GM21390 (cell line): ENCODE measurements at regions not wholly inside any gene's neighbourhood (a gene's known extent, or its start where the extent isn't known, plus 50 kb on each side); places are given as distances from the start of the nearest gene placed in this dataset.

ENCODE experiments used
- ATAC-seq: cut with Tn5 transposase; IDR thresholded peaks from one replicate; pipeline ENCODE4 v1.9.1; 2021; ENCODE audit not compliant: unreplicated experiment

DNA sequence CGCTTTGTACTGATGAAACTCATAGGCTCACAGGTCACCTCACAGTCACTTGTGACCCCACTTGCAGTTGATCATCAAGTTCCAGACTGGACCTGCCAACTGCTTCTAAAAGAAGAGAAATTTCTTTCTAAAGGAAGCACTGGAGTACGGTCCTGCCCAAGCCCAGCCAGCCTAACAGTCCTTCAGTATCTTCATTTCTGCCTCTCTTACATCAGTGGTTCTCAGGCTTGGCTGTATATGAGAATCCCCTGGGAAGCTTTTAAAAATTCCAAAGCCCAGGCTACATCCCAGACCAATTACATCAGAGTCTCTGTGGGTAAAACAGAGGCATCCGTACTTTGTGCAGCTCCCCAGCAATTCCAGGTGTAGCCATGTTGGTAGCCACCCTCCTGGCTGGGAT lies 282.1 kb downstream of the NFIB start:
- no peak for ATAC-seq

DNA sequence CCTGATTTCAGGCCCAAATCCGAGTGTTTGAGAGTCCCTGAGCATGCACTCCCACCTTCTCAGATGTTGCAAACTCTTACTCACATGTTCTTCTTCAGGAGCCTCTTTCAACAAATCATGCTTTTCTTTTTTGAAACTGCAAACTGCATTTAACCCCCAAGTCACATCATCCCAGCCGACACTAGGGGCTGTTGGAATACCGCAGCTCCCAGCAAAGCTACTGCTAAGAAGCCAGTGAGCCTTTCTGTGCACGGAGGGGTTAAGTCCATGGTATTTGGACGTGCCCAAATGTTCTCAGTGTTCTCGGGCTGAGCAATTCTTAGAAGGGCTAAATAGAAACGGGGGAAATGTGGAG lies 282.9 kb downstream of the NFIB start:
- ATAC-seq: no peak

DNA sequence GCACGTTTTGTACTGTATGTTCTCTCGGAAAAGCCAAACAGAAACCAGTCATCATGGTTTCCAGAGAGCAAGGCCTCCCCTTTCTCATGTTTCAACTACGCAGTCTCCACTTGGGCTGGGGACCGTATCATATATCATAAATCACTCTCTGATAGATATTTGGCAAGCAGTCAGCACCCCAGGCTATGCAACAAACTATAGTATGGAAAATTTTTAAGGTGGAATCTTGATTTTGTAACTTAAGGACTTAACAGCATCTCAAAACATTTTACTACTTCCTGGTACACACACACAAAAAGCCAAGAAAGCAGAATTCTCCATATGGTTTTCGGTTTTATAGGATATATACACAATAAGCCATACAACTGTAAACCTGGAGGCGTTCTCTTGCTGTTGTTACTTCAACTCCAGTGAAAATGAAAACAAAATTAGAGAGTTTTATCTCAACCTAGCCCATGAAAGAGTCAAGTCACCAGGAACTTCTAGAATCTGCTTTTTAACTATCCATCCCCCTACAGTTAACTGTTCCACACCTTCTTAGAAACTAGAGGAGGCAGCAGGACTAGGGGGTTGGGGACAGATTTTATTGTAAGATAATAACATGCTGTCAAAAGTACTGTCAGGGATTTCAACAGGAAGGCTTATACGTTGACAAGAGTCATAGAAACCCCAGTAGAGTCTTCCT lies 283.4 kb downstream of the NFIB start:
- no peak for ATAC-seq

DNA sequence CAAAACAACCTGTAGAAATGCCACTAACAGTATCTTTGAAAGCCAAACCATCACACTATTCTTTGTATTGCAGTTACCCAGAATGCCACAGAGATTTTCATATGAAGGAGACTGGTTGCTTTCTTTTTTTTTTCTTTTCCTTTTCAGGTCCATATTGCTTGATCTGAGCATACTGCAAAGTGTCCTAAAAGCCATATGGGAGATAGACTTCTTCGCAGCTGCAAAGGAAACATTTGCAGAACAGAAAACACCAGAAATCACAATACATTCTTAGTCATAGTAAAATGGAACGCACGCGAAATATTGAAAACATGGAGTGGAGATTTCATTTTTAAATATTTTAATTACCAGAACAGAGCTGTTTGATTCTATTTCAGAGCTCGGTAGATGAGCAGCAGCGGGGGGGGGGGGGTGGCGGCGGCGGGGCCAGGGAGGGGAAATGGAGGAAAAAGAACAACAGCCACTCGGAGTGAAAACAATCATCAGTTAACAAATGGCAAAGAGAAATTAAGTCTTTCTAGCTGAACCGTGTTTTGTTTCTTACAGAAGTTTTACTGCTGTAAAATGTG lies 284.1 kb downstream of the NFIB start:
- no peak for ATAC-seq

GRCh38 chr9:14027116-14027800 lies 286.7 kb downstream of the NFIB start:
- ATAC-seq: no peak

DNA sequence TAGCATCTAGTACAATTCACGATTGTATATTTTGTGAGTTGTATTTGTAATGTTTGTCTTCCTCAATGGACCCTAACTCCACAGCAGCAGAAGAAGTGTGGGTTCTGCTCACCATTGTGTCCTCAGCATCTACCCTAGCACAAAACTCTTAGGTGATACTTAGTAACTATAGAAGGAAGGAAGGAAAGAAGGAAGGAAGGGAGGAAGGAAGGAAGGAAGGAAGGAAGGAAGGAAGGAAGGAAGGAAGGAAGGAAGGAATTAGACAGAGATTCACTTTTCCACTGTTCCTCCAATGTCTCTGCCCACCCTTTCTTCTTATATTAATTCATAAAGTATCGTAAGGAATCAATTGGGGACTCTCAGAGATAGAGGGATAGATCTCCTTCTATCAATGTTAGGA lies 288.2 kb downstream of the NFIB start:
- ATAC-seq: no peak

DNA sequence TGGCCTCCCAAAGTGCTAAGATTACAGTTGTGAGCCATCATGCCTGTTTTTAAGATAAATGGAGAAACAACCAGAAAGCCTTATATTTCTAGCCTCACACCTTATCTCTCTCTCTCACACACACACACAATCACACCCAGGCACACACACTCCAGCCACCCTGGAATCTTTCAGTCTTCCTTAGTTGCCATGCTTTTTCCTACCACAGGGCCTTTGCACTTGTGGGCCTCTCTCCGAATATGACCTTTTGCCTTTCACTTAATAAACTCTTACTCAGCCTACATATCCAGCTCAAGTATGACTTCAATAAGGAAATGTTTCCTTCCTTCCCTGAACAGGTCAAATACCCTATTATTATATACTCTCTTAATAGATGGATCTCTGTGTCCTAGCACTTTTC lies 290.7 kb downstream of the NFIB start:
- ATAC-seq: no peak

GRCh38 chr9:14021871-14022525 lies 291.9 kb downstream of the NFIB start:
- ATAC-seq: no peak

- no peak for ATAC-seq
Observed at GRCh38 chr9:14018081-14018480, 295.9 kb downstream of the NFIB start.

GRCh38 chr9:14014744-14015143 lies 299.2 kb downstream of the NFIB start:
- ATAC-seq: no peak

GRCh38 chr9:14014218-14014617 lies 299.7 kb downstream of the NFIB start:
- no peak for ATAC-seq

DNA sequence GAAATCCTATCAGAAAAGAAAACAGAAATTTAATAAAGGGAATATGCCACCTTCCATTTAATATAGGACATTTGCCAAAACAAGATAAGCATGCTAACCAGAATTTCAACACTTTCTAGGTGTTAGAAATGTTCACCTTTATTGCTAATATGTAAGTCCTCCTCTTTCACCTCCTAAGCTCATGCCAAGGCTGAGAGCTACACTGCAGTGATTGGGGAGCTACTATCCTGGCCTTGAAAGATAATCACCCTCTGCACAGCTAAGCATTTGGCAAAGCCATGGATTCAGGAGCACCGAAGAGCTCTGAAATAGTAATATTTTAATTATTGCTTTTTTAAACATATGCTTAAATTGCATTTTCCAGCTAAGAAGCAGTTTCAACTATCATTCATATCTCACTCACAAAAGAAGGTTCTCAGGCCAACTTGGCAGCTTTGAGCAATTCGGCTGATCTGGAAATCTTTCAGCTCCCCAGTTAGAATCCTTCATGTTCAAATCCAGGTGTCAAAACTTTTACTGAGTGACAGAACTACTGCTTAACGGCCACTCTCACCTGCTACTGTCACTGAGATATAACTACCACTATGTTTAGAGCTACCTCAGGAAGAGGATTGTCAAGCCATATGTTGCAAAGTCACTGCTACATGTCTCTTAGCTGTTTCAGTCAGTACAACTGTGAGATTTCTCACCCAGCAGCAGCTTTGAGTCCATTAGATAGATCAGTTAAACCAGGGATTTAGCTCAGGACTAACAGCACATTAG lies 302.0 kb downstream of the NFIB start:
- no peak for ATAC-seq

GRCh38 chr9:14007190-14007769 lies 306.7 kb downstream of the NFIB start:
- no peak for ATAC-seq

DNA sequence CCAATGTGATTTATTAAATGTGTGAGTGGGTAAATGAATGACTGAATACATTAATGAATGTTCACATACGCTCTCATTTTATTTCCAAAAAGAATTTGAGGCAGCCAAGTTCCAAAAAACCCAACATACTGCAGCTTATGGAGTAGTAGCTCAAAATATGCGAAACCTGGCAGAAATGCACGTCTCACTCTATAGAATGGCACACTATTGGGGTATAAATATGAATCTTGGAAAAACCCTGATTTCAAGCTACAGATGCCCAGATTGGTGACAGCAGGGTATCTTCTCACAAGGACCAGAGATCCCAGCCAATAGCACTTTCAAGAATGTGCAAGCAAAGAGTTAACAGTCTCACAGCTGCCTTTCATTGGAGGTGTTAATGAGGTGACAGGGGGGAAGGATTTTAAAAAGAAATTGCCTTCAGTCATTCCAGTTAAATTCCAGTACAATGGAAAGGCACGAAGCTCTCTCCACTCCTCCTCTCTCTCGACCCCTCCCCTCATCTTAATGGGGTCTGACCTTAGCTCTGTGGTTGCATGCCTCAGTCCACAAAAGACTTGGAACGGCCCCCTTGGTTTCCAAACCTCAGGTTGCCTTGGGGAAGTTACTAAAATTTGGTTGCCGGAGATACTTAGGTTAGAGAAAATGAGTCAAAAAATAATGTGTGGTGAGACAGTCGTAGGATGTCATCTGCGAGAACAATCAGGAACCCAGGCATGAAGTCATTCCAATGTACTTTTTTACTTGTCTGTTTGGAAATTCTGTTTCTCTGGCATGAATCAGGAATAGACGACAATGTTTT lies 307.4 kb downstream of the NFIB start:
- no peak for ATAC-seq

GRCh38 chr9:14004110-14004509 lies 309.8 kb downstream of the NFIB start:
- no peak for ATAC-seq

- ATAC-seq: no peak
Observed at GRCh38 chr9:13994240-13994639, 319.7 kb downstream of the NFIB start.

- ATAC-seq: no peak
Observed at GRCh38 chr9:13993632-13994185, 320.2 kb downstream of the NFIB start.

- no peak for ATAC-seq
Observed at GRCh38 chr9:13992138-13993088, 321.5 kb downstream of the NFIB start.

- ATAC-seq: no peak
Observed at GRCh38 chr9:13991395-13991794, 322.5 kb downstream of the NFIB start.
